ENCODE measurements at regions not wholly inside any gene's neighbourhood (a gene's known extent, or its start where the extent isn't known, plus 50 kb on each side); places are given as distances from the start of the nearest gene placed in this dataset.

DNA sequence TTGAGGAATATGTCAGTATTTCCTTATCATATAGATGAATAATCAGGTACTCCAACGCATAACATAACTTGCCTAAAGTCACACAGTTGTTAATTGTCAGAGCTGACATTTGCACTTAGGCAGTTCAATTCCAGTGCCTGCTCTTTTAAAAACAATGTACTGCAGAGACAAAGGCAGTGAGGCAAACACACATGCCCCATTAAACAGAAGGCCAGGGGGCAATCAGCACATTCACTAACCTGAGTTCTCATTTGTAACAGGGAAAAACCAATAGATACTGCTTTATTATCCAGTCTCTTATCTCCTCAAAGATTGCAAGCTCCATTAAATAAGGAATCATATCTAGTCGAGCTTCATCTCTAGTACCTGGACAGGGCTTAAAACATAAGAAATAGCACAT is 1017.4 kb downstream of the SQOR start:
- H3K4me1 ChIP-seq (ENCODE audit: low read depth) = no peaks in the 10 kb centered on the region
- no peaks in the 10 kb centered on the region for H3K36me3 ChIP-seq (ENCODE audit: low read depth)
- intact Hi-C loops (cut with DNase I, micrococcal nuclease) = no loop called here
- TF ChIP-seq, protein P1, sequence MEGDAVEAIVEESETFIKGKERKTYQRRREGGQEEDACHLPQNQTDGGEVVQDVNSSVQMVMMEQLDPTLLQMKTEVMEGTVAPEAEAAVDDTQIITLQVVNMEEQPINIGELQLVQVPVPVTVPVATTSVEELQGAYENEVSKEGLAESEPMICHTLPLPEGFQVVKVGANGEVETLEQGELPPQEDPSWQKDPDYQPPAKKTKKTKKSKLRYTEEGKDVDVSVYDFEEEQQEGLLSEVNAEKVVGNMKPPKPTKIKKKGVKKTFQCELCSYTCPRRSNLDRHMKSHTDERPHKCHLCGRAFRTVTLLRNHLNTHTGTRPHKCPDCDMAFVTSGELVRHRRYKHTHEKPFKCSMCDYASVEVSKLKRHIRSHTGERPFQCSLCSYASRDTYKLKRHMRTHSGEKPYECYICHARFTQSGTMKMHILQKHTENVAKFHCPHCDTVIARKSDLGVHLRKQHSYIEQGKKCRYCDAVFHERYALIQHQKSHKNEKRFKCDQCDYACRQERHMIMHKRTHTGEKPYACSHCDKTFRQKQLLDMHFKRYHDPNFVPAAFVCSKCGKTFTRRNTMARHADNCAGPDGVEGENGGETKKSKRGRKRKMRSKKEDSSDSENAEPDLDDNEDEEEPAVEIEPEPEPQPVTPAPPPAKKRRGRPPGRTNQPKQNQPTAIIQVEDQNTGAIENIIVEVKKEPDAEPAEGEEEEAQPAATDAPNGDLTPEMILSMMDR (IDR thresholded peaks at IDR 0.05) = no peak
- DNase-seq (no peak), ATAC-seq (no peak)
- no peaks in the 10 kb centered on the region for H3K9me3 ChIP-seq
- no peak overlapping the region for H3K4me3 ChIP-seq

GRCh38 chr15:46654993-46655392 is 1020.2 kb downstream of the SQOR start:
- no peak for DNase-seq
- intact Hi-C loops (cut with DNase I, micrococcal nuclease) = no loop called here
- H3K9me3 ChIP-seq = no peaks in the 10 kb centered on the region
- TF ChIP-seq, protein P1 (IDR thresholded peaks at IDR 0.05) = no peak
- ATAC-seq = no peak
- no peak overlapping the region for H3K4me3 ChIP-seq
- no peaks in the 10 kb centered on the region for H3K4me1 ChIP-seq (ENCODE audit: low read depth)
- no peaks in the 10 kb centered on the region for H3K36me3 ChIP-seq (ENCODE audit: low read depth)

GRCh38 chr15:46660096-46660842 is 1025.4 kb downstream of the SQOR start:
- DNase-seq = no peak

GRCh38 chr15:46670258-46670657 is 1035.4 kb downstream of the SQOR start:
- intact Hi-C loops (cut with DNase I, micrococcal nuclease) = no loop called here
- ATAC-seq = no peak
- TF ChIP-seq, protein P1 (IDR thresholded peaks at IDR 0.05) = no peak

More at GRCh38 chr15:46660096-46660842, 1025.4 kb downstream of the SQOR start:
- Histone ChIP-seq H3K36me3 (ENCODE audit: low read depth) (no peaks in the 10 kb centered on the region), H3K4me3 (no peak overlapping the region), H3K4me1 (ENCODE audit: low read depth) (no peaks in the 10 kb centered on the region), H3K9me3 (no peaks in the 10 kb centered on the region)
- TF ChIP-seq, protein P1 (IDR thresholded peaks at IDR 0.05) = no peak
- ATAC-seq = no peak
- intact Hi-C loops (cut with DNase I, micrococcal nuclease) = no loop called here

GRCh38 chr15:46671336-46671735 is 1036.5 kb downstream of the SQOR start:
- intact Hi-C loops (cut with DNase I, micrococcal nuclease) = no loop called here

More at GRCh38 chr15:46670258-46670657, 1035.4 kb downstream of the SQOR start:
- Histone ChIP-seq H3K4me3 (no peak overlapping the region), H3K9me3 (no peaks in the 10 kb centered on the region), H3K4me1 (ENCODE audit: low read depth) (no peaks in the 10 kb centered on the region), H3K36me3 (ENCODE audit: low read depth) (no peaks in the 10 kb centered on the region)
- no peak for DNase-seq

More at GRCh38 chr15:46671336-46671735, 1036.5 kb downstream of the SQOR start:
- no peaks in the 10 kb centered on the region for H3K4me1 ChIP-seq (ENCODE audit: low read depth)
- TF ChIP-seq, protein P1 (IDR thresholded peaks at IDR 0.05) = no peak
- DNase-seq (no peak), ATAC-seq (no peak)
- H3K9me3 ChIP-seq = no peaks in the 10 kb centered on the region
- no peaks in the 10 kb centered on the region for H3K36me3 ChIP-seq (ENCODE audit: low read depth)
- H3K4me3 ChIP-seq = no peak overlapping the region
